ENCODE measurements at regions not wholly inside any gene's neighbourhood (a gene's known extent, or its start where the extent isn't known, plus 50 kb on each side); places are given as distances from the start of the nearest gene placed in this dataset.

GRCh38 chr21:28263974-28264373 lies 728.7 kb downstream of the LTN1 start:
- dilution Hi-C loops (cut with MboI; ENCODE audit: extremely low pct_ligation_motif_present, low sequenced_read_pairs) = no loop called here
- TF ChIP-seq, protein P1, sequence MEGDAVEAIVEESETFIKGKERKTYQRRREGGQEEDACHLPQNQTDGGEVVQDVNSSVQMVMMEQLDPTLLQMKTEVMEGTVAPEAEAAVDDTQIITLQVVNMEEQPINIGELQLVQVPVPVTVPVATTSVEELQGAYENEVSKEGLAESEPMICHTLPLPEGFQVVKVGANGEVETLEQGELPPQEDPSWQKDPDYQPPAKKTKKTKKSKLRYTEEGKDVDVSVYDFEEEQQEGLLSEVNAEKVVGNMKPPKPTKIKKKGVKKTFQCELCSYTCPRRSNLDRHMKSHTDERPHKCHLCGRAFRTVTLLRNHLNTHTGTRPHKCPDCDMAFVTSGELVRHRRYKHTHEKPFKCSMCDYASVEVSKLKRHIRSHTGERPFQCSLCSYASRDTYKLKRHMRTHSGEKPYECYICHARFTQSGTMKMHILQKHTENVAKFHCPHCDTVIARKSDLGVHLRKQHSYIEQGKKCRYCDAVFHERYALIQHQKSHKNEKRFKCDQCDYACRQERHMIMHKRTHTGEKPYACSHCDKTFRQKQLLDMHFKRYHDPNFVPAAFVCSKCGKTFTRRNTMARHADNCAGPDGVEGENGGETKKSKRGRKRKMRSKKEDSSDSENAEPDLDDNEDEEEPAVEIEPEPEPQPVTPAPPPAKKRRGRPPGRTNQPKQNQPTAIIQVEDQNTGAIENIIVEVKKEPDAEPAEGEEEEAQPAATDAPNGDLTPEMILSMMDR (optimal IDR thresholded peaks at IDR 0.05 in 1 of 3, IDR thresholded peaks at IDR 0.05 in 1 of 3, conservative IDR thresholded peaks at IDR 0.05 in 1 of 3; ENCODE audit: extremely low read depth in 1 of 3, insufficient read depth in 2 of 3, low read length in 3 of 3) = no peak
- no peak for TF ChIP-seq EZH2 (IDR thresholded peaks at IDR 0.05; ENCODE audit: low read length)

GRCh38 chr21:28261298-28261697 lies 731.4 kb downstream of the LTN1 start:
- H3K79me2 ChIP-seq (ENCODE audit: control insufficient read depth, insufficient read depth, low read length) = no peaks in the 10 kb centered on the region
- H3K4me1 ChIP-seq (ENCODE audit: control insufficient read depth, extremely low read depth, insufficient read depth, low read length) = no peaks in the 10 kb centered on the region
- H3K4me2 ChIP-seq (ENCODE audit: control insufficient read depth, extremely low read depth, insufficient read depth, low read depth, low read length) = no peak overlapping the region
- dilution Hi-C loops (cut with MboI; ENCODE audit: extremely low pct_ligation_motif_present, low sequenced_read_pairs) = no loop called here
- H3K9me3 ChIP-seq (ENCODE audit: control insufficient read depth, low read depth, low read length) = no peaks in the 10 kb centered on the region
- TF ChIP-seq, protein P1 (optimal IDR thresholded peaks at IDR 0.05 in 1 of 3, IDR thresholded peaks at IDR 0.05 in 1 of 3, conservative IDR thresholded peaks at IDR 0.05 in 1 of 3; ENCODE audit: extremely low read depth in 1 of 3, insufficient read depth in 2 of 3, low read length in 3 of 3) = no peak
- TF ChIP-seq EZH2 (IDR thresholded peaks at IDR 0.05; ENCODE audit: low read length) = no peak
- DNase-seq (ENCODE audit: low read depth, low spot score) = no peak
- no peak for FAIRE-seq
- no peaks in the 10 kb centered on the region for H4K20me1 ChIP-seq (ENCODE audit: control insufficient read depth, extremely low read depth, insufficient read depth, low read length)
- no peak overlapping the region for H3K27ac ChIP-seq (ENCODE audit: control insufficient read depth, insufficient read depth, low read length)
- no peak overlapping the region for H3K9ac ChIP-seq (ENCODE audit: control insufficient read depth, extremely low read depth, insufficient read depth, low read length)
- H2AFZ ChIP-seq (ENCODE audit: control insufficient read depth, low read length) = no peak overlapping the region
- no peaks in the 10 kb centered on the region for H3K27me3 ChIP-seq (ENCODE audit: control insufficient read depth, extremely low read depth, insufficient read depth, low read length)
- H3K9me1 ChIP-seq (ENCODE audit: control insufficient read depth, extremely low read depth, insufficient read depth, low read length) = no peaks in the 10 kb centered on the region
- H3K4me3 ChIP-seq (ENCODE audit: control insufficient read depth in 2 of 3, extremely low read depth in 1 of 3, insufficient read depth in 2 of 3, low read depth in 1 of 3, low read length in 3 of 3) = no peak overlapping the region
- no peaks in the 10 kb centered on the region for H3K36me3 ChIP-seq (ENCODE audit: control insufficient read depth in 2 of 2, extremely low read depth in 1 of 2, insufficient read depth in 2 of 2, low read length in 2 of 2)

More at GRCh38 chr21:28263974-28264373, 728.7 kb downstream of the LTN1 start:
- Histone ChIP-seq H3K4me3 (ENCODE audit: control insufficient read depth in 2 of 3, extremely low read depth in 1 of 3, insufficient read depth in 2 of 3, low read depth in 1 of 3, low read length in 3 of 3) (no peak overlapping the region), H4K20me1 (ENCODE audit: control insufficient read depth, extremely low read depth, insufficient read depth, low read length) (no peaks in the 10 kb centered on the region), H3K36me3 (ENCODE audit: control insufficient read depth in 2 of 2, extremely low read depth in 1 of 2, insufficient read depth in 2 of 2, low read length in 2 of 2) (no peaks in the 10 kb centered on the region), H3K9me3 (ENCODE audit: control insufficient read depth, low read depth, low read length) (no peaks in the 10 kb centered on the region), H3K27ac (ENCODE audit: control insufficient read depth, insufficient read depth, low read length) (no peak overlapping the region), H3K9me1 (ENCODE audit: control insufficient read depth, extremely low read depth, insufficient read depth, low read length) (no peaks in the 10 kb centered on the region), H3K27me3 (ENCODE audit: control insufficient read depth, extremely low read depth, insufficient read depth, low read length) (no peaks in the 10 kb centered on the region), H2AFZ (ENCODE audit: control insufficient read depth, low read length) (no peak overlapping the region), H3K4me1 (ENCODE audit: control insufficient read depth, extremely low read depth, insufficient read depth, low read length) (no peaks in the 10 kb centered on the region), H3K79me2 (ENCODE audit: control insufficient read depth, insufficient read depth, low read length) (no peaks in the 10 kb centered on the region), H3K4me2 (ENCODE audit: control insufficient read depth, extremely low read depth, insufficient read depth, low read depth, low read length) (no peak overlapping the region), H3K9ac (ENCODE audit: control insufficient read depth, extremely low read depth, insufficient read depth, low read length) (no peak overlapping the region)
- no peak for DNase-seq (ENCODE audit: low read depth, low spot score)
- no peak for FAIRE-seq
